Right atrium auricular region (tissue), 2 donors: ENCODE measurements at regions not wholly inside any gene's neighbourhood (a gene's known extent, or its start where the extent isn't known, plus 50 kb on each side); places are given as distances from the start of the nearest gene placed in this dataset.

ENCODE experiments used
- DNase-seq: peaks from one replicate; pipeline ENCODE4 v3.0.0-alpha.2; 2019; ENCODE audit warnings: low spot score
- H3K27ac ChIP-seq, 2 donors: fragments of 200-600 bp; sonication (generic); 1 replicate in 1 of 2; 2 replicates in 1 of 2; pipeline ENCODE4 v1.5.1; 2016 to 2019
- H3K27me3 ChIP-seq, 2 donors: fragments of 200-600 bp; sonication (generic); one replicate each; pipeline versions ENCODE4 v1.5.1 to v1.6.0; 2017 to 2019
- H3K36me3 ChIP-seq: fragments of 200-600 bp; sonication (generic); one replicate; pipeline ENCODE4 v1.5.1; 2016
- H3K4me1 ChIP-seq, 2 donors: fragments of 200-600 bp; sonication (generic); one replicate each; pipeline versions ENCODE4 v1.5.1 to v1.6.0; 2017 to 2019
- H3K4me3 ChIP-seq, 2 donors: fragments of 200-600 bp; sonication (generic); 1 replicate in 1 of 2; 2 replicates in 1 of 2; pipeline ENCODE4 v1.5.1; 2017 to 2019; ENCODE audit warnings: mild to moderate bottlenecking in 1 of 2, moderate library complexity in 1 of 2
- H3K9me3 ChIP-seq, 2 donors: fragments of 200-600 bp; sonication (generic); one replicate each; pipeline ENCODE4 v1.5.1; 2019
- CTCF ChIP-seq, 2 donors: fragments of 200-600 bp; sonication (generic); IDR thresholded peaks; one replicate each; pipeline ENCODE4 v1.5.1; 2019; ENCODE audit warnings: antibody characterized with exemption in 2 of 2

- DNase-seq = no peak
- Histone ChIP-seq H3K27me3 (no peaks in the 10 kb centered on the region), H3K9me3 (no peaks in the 10 kb centered on the region), H3K36me3 (no peaks in the 10 kb centered on the region), H3K4me3 (no peak overlapping the region), H3K27ac (no peak overlapping the region), H3K4me1 (no peaks in the 10 kb centered on the region)
- TF ChIP-seq CTCF (IDR thresholded peaks at IDR 0.05) = no peak
Observed at GRCh38 chr13:47094734-47095434, 198.0 kb upstream of the HTR2A start.

- H3K27me3 ChIP-seq = no peaks in the 10 kb centered on the region
- no peak overlapping the region for H3K27ac ChIP-seq
- H3K4me1 ChIP-seq = no peaks in the 10 kb centered on the region
- H3K9me3 ChIP-seq = no peaks in the 10 kb centered on the region
- H3K4me3 ChIP-seq = no peak overlapping the region
- TF ChIP-seq CTCF (IDR thresholded peaks at IDR 0.05) = no peak
- DNase-seq = no peak
- H3K36me3 ChIP-seq = no peaks in the 10 kb centered on the region
Observed at GRCh38 chr13:47092202-47092601, 195.3 kb upstream of the HTR2A start.

GRCh38 chr13:47087841-47088240 is 191.0 kb upstream of the HTR2A start:
- H3K4me3 ChIP-seq = no peak overlapping the region
- H3K27ac ChIP-seq = no peak overlapping the region
- H3K9me3 ChIP-seq = no peaks in the 10 kb centered on the region
- no peak for TF ChIP-seq CTCF (IDR thresholded peaks at IDR 0.05)
- no peaks in the 10 kb centered on the region for H3K27me3 ChIP-seq
- no peak for DNase-seq
- H3K36me3 ChIP-seq = no peaks in the 10 kb centered on the region
- H3K4me1 ChIP-seq = no peaks in the 10 kb centered on the region

- no peaks in the 10 kb centered on the region for H3K9me3 ChIP-seq
- no peak for TF ChIP-seq CTCF (IDR thresholded peaks at IDR 0.05)
- H3K27me3 ChIP-seq = no peaks in the 10 kb centered on the region
- H3K4me3 ChIP-seq = no peak overlapping the region
- no peaks in the 10 kb centered on the region for H3K36me3 ChIP-seq
- no peak overlapping the region for H3K27ac ChIP-seq
- H3K4me1 ChIP-seq = no peaks in the 10 kb centered on the region
- DNase-seq = no peak
Observed at GRCh38 chr13:47087241-47087640, 190.4 kb upstream of the HTR2A start.

- TF ChIP-seq CTCF (IDR thresholded peaks at IDR 0.05) = no peak
- no peaks in the 10 kb centered on the region for H3K9me3 ChIP-seq
- no peak overlapping the region for H3K27ac ChIP-seq
- H3K4me3 ChIP-seq = no peak overlapping the region
- no peak for DNase-seq
- no peaks in the 10 kb centered on the region for H3K27me3 ChIP-seq
- H3K36me3 ChIP-seq = no peaks in the 10 kb centered on the region
- H3K4me1 ChIP-seq = no peaks in the 10 kb centered on the region
Observed at GRCh38 chr13:47085346-47085745, 188.5 kb upstream of the HTR2A start.

GRCh38 chr13:47081850-47082249 is 185.0 kb upstream of the HTR2A start:
- no peak overlapping the region for H3K27ac ChIP-seq
- DNase-seq = no peak
- no peaks in the 10 kb centered on the region for H3K9me3 ChIP-seq
- no peaks in the 10 kb centered on the region for H3K4me1 ChIP-seq
- H3K4me3 ChIP-seq = no peak overlapping the region
- TF ChIP-seq CTCF (IDR thresholded peaks at IDR 0.05) = no peak
- no peaks in the 10 kb centered on the region for H3K36me3 ChIP-seq
- no peaks in the 10 kb centered on the region for H3K27me3 ChIP-seq
